CD4-positive, alpha-beta T cell treated with Interleukin-6 at 100 ng/mL for 8 hours (primary cell): ENCODE measurements at regions not wholly inside any gene's neighbourhood (a gene's known extent, or its start where the extent isn't known, plus 50 kb on each side); places are given as distances from the start of the nearest gene placed in this dataset.

ENCODE experiments used
- DNase-seq: peaks from one replicate; pipeline ENCODE4 v3.0.0-alpha.2; 2020; ENCODE audit warnings: mixed read lengths, low spot score

DNA sequence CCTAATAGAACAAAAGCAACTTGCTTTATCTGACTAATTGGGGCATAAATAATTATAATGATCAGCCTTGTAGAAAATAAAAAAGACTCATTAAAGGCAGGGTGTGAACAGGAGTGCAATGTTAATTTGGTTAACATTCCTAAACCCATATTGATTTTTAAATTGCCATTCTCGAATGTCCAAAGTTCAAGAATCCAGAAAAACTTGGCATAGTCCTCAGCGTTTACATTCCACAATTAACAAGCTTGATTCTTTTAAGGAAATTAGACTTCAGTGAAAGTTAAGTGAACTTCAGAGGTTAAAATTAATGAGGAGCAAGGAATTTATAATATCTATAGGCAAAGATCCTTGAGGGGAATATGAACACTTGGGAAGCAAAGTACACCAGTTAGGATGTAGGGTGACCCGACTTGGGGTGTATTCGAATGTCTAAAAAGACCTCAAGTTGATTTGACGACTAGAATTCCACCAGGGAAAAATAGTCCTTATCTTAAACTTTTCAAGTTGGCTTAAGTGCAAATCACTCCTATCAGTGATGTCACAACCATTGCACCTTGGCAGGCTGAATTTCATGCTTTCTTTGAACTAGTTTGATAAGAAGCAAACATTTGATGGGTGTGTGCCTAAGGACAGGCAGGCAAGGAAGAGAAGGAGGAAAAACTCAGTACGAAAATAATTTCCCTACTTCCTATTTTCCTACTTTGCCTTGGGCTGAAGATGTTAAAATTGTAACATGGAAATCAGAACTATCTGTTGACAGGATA lies 830.4 kb upstream of the COBL start:
- no peak for DNase-seq

DNA sequence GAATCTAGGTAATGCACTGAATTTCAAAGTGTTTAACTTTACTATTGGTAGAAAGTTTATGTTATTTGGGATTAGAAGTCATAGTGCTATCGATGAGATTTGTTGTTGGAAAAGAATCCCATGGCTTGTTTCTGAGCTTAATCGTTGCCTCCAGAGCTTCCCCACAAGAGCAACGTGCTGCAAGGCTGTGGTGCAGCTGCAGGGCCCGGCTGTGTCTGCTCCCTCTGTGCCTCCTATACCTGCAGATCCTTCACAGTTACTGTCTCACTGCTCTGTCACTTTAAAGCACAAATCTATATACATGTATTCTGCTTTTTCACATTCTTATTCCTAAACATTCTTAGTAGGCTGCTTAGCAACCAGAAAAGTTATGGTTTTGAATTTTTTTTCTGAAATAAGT lies 826.6 kb upstream of the COBL start:
- no peak for DNase-seq

DNA sequence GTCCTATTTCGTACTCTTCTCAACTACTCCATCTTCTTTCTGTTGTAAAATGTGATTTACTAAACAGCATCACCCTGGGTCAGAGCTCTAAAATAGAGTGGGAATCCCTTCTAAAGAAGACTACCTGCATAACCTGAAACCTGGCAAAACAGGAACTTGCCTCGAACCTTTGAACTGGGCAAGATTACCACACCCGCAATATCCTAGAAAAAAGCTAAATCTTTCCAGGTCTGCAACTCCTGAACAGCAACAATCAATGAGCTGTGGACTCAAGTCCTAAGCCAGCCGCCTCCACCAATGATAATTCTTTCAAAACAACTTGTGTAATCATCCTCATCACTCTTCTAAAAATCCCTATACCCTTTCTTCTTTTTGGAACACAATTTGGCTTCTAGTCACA lies 824.2 kb upstream of the COBL start:
- no peak for DNase-seq

DNA sequence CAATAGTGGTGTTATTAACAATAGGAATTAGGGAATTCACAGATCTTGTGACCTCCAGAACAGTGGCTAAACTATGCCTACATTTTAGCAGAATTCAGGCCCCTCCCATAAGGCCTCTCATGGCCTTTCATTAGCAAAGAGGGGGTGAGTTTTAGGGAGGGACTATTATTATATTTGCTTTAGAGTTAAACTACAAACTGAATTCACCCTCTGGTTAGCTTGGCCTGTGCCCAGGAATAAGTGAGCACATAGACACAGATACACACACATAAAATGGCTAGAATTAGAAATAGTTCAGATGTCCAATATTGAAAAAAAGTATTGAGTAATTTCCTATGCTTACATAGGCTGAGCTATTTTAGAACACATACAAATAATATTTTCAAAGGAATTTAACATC lies 818.8 kb upstream of the COBL start:
- no peak for DNase-seq

DNA sequence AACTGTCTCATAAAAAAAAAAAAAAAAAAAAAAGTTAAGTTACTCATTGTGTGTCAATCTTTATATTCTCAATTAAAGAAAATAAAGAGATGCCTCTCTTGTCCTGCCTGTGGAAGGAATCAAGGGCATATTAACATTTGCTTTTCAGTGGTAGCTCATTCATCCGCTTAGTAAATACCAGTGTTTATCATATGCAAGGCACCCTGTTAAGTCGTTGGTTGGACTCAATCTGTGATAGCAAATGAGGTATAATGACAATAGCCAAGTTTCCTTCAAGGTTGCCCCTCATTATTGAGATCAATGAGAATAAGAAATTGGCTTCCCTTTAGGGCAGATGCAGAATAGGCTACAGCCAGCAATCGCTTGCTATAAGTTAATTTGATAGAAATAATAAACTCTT lies 812.7 kb upstream of the COBL start:
- no peak for DNase-seq

DNA sequence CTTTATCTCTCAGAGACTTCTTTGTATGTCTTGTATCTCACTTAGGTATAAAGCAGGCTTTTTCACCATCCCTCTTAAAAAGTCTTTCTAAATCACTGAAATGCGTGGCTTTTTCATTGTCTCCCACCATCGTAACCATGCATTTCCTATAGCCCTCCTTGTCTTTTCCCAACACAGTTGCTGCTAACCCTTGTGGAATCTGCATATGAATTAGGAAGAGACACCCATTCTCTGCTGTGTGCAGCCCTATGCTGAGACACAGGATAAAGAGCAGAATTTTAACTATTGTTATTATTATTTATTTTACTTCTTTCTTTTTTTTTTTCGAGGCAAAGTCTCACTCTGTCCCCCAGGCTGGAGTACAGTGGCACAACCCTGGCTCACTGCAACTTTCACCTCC lies 804.3 kb upstream of the COBL start:
- no peak for DNase-seq

DNA sequence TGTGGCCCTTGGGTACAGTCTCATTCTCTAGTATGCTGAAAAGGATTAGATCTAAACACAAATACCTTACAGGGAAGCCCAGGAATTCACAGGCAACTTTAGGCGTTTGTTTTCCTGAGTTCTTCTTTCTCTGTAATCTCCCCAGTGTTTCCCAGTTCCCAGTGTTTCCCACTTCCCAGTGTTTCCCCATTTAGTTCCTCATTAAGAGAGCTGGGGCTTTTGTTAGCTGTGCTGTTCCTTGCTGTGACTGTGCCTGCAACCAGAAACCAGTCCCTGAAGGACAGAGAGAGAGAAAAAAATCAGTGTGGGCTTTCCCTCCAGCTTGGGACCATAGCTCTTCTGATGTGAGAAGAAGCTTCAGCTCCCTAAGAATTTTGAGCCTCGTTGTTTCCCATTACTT lies 802.9 kb upstream of the COBL start:
- DNase-seq = no peak

DNA sequence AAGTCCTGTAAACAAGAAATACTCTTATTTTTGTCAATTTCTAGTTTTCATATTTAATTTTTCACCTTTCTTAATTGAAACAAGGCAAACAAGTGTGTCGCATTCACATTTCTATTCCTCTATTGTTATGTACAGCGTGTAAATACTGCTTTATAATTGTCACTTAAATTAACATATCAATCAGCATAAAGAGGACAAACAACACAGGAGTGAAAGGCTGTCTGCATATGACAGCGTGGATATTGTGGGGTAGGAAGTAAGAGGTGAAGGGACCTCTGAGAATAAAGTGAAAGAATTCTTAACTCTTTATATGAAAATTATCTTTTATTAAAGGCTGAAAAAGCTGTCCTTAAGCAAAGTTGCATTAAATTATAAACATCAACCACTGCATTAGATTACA lies 797.9 kb upstream of the COBL start:
- no peak for DNase-seq

DNA sequence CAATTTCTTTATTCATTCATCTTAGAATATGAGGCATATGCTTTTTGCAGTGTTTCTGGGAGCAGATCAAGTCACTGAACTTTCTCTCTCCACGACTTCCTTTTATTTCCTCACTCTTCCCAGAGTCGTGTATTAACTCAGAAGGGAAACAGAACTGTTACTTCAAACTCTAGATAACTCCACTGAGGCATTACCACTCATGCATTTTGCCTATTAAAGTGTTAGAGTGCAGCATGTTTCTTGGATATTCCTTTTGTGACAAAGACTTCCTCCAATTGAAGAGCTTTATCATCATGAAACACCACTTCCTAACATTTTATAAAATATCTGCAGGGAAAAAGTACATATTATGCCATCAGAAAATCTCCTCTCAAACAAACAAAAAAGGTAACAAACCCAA lies 797.4 kb upstream of the COBL start:
- DNase-seq = no peak

DNA sequence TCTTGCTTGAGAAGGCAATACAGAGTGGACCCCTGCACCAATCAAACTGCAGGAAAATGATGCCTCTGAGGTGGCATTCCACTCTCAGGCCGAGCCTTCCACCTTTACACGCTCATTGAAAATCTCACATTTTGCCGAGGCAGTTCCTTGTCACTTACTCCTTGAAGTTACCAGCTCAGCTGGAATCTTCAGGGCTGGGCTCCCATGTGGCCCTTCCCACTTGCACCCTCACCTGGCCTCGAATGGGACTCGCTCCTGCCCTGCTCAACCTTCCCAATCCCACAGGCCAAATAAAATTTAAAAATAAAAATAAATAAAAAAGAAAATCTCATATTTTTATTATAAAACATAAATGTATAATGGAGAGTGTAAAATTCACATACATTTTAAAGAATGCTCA lies 790.7 kb upstream of the COBL start:
- no peak for DNase-seq

DNA sequence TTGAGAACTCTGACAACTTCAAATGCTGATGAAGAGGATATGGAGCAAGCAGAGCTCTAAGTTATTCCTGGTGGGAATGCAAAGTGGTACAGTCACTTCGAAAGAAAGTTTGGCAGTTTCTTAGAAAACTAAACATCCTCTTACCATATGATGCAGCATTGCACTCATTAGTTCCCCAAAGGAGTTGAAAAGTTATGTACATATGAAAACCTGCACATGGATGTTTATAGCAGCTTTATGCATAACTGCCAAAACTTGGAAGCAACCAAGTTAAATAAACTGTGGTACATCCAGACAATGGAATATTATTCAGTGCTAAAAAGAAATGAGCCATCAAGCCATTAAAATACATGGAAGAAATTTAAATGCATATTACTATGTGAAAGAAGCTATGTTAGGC lies 779.3 kb upstream of the COBL start:
- DNase-seq = no peak

DNA sequence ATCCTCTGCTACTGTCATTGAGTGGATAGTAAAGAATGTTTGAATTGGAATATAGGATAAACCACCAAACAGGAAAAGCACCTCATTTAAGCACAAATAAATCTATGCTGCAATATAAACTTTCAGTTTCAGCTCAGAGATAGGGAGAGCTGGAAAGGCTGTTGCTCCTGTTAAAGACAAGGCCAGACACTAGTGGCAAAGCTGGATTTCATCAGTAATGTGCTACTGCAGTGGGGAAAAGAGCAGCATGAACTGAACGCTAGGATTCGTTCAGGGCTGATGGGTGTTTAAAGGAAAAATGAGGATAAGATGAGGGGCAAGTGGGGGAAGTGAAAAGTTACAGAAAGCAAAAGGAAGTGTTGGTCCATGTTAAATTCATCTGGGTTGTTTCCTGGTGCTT lies 775.4 kb upstream of the COBL start:
- DNase-seq = no peak

DNA sequence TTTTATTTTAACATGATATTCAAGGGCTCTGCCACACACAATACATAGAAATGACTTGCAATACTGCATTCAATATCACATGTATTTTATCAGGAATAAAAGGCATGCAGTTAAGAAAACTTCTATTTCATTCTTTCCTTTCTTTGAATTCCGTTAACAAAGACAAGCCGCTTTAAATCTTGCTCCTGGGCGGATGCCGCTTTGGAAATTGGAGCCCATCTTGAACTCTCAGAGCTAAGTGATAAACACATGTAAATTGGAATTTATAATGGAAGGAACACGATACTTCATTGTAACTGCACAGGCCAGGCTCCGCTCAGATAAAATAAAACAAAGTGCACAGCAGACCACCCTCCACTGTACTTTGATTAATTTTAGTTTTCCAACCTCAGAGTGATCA lies 774.5 kb upstream of the COBL start:
- no peak for DNase-seq

DNA sequence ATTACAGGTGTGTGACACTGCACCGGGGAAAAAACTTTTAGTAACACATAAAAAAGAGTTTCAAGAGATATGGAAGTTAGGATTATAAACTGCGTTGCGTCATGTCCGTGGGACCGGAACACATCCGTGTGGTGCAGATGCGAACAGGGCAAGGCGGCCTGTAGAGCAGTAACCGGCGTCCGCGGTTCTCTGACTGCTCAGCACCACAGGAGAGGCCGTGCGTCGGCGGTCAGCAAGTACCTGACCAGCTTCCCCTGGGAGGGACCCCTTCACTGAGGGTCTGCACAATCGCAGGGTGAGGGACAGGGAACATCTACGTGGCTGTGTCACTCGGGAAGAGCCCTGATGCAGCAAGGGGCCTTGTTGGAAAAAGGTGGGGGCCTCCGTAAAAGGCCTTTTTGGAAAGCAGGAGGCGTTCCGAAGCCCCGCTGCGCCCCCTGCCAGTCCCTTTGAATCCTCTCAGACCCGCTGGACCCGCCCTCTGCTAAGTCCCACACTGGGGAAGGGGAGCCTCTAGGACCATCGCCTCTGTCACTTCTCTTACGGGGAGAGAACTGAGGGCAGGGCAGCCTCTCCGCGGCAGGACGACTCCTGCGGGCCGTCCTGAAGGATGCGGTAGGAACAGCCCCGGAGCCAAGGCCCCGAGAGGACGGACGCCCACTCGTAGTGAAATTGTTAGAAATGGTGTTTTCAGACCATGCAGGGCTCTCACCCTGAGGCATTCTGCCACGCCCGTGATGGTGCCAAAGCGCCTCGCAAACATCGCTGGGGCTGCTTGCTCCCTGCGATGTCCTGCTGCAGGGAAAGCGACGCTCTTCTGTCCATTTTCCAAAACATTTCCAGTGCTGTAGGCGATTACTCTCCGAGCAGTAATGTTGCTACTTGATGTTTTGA lies 771.6 kb upstream of the COBL start:
- no peak for DNase-seq

DNA sequence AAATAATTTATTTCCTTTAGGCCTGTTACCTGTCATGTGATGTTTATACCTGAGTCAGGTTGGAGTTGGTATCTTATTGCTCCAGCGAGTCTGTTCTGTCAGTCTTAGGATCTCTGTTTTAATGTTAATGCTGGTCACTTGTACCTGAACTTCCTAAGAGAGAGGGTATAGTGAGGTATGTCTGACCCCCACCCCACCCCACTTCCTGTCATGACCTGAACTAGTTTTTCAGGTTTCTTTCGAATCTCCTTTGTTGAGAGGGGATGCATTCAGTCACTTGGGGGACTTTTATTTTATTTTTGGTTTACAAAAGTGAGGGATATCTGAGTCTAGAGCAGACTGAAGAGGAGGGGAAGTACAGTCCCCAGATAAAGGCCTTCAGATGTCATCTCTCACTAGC lies 769.0 kb upstream of the COBL start:
- DNase-seq = no peak

DNA sequence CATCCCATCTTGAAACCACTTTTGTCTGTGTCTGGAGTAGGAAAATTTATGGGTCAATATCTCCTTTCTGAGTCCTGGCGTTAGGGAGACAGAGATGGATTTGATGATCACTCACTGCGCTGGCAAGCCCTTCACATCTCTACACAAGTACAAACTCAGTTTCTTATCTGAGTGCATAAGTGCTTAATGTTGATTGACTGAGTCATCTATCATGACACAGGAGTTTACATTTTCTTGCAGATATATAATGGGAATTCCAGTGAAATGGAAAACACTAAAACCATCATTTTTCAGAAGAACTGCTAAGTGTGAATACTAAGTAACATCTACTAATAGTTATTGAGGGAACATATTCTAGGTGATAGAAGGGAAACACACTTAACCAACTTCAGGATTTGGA lies 763.9 kb upstream of the COBL start:
- DNase-seq = no peak

DNA sequence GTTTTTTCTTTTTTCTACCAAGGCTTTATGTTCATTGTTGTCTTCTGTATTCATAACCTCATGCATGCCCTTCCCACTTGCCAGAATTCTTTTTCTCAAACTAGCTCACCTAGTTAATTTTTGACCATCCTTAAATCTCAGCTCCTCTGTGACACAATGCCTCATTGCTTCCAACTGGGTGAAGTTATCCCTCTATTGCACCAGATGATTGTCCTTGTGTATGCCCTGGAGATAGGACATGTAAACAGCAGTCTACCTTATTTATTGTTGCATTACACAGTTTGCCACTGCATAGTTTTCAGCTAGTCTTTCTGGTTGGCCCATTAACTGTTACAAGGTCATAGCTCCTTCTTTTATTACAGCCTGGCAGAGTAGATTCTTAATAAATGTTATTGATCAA lies 763.1 kb upstream of the COBL start:
- no peak for DNase-seq

DNA sequence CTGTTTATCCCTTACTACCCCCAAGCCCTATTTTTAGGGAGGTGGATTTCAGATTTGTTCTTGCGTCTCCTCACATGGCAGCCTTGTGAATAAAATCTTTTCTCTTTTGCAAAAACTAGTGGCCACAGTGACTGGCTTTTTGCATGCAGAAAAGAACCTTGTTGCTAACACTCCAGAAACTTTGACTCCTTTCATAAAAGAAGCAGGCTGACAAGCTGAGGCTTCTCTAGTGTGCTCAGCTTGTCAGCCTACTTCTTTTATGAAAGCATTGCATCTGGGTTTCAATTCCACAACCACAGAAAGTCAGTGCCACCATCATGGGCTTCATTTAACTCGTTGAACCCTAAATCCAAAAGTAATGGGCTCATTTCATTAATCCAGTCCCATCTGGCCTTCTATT lies 761.0 kb upstream of the COBL start:
- DNase-seq = no peak

DNA sequence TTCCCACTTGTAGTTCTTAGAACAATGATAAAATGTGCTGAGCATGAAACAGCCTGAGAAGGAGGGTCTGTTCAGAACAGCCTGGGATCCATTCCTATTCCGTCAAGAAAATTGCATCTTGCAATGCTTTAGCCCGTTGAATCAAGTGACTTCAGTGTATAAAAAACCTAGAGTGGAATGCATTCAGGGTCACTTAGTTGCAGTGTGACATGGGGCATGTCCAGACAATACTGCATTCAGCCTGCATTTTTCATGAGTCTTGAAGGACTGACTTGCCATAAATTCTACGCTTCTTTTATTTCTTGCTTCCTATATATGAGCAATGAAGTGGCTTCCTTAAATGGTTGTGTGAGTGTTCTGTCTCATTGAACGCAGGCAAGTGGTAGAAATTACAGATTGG lies 758.3 kb upstream of the COBL start:
- no peak for DNase-seq

DNA sequence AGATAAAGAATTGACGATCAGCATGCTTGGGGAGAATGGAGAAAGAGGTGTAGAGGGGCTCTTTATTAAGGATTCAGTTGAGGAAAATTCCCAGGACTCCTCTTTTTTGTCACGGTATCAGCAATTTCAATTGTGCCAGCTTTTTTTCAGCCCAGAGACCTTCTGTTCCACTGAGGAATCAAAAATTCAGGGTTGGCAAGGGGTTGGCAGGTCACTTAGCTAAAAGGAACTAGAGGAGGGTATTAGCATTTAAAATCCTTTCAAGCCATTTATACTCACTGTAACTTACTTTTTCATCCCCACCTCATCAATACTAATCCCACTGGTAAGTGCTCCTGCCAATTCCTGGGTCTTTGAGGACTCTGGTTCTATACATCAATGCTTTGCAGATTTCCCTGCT lies 757.5 kb upstream of the COBL start:
- DNase-seq = no peak

DNA sequence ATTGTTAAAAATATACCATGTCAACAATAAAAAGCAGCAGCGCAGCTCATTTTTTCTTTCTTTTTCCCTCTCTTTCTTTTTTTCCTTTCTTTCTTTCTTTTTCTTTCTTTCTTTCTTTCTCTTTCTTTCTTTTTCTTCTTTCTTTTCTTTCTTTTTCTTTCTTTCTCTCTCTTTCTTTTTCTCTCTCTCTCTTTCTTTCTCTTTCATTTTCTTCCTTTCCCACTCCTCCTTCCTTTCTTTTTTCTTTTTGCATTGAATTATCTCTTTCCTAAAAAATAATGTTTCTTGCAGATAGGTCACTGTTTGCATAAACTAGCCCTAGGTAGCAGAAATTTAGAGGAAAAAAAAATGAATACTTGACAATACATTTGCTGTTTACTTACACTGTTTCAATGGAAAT lies 755.1 kb upstream of the COBL start:
- no peak for DNase-seq

DNA sequence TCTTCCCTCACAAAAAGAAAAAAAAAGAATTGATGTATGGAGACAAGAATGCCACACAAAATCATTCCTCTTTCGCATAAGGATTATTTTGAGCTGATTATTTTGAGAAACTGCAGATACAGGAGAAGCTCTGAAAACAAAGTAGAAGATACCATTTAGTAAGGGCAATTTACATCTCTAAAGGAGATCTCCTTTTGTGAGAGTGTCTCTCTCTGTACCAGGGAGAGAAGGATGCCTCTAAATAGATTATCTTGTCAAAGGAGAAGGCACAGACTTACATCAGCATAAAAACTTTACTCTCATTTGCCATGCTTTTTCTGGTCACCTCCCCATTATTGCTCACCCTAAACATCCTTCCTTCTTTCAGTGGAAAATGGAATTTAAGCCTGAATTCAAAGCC lies 747.9 kb upstream of the COBL start:
- DNase-seq = no peak

DNA sequence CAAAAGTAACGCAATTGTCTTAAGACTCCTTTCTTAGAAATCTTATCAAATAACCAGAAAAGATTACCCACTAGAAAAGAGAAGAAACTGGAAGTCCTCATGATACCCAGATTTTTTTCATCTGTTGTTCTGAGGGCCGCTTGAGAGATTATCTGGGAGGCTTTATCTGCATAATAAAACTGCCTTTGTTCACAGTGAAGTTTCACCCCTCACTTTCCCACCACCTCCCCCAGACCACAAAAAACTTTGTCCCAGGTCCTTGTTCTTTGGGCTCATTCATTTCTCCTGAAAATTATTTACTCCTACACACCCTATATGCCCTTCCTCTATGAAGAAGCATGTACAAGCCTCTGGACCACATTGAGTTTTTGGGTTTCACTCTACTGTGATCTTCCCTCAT lies 745.1 kb upstream of the COBL start:
- no peak for DNase-seq

DNA sequence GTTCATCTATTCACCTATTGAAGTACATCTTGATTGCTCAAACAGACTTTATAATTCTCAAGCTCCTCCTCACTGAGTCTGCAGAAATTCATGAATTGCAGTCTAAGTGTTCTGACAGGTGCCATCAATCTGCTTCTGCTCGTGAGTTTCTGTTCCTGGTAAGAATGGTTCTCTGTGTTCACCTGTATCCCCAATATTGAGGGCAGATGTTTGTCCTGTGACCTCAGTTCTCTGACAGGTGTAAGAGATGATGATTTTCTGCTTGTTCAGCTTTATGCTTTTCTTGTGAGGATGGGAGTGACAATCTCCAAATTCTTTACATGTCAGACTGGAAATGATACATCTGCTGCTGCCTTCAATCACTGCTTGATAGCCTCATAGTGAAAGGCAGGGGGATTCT lies 736.9 kb upstream of the COBL start:
- no peak for DNase-seq
